ENCODE measurements at regions not wholly inside any gene's neighbourhood (a gene's known extent, or its start where the extent isn't known, plus 50 kb on each side); places are given as distances from the start of the nearest gene placed in this dataset.
"Not testable (repeated sequence)": the region's sequence is repeated elsewhere in the genome, so short reads cannot be mapped to it uniquely, and the experiment has no call there.

- FAIRE-seq (no peak), DNase-seq (ENCODE audit: low spot score) (no peak)
Observed at GRCh38 chr14:80298491-80299017, 87.2 kb upstream of the DIO2 start.

- no peak for FAIRE-seq
- DNase-seq (ENCODE audit: low spot score), result no peak
Observed at GRCh38 chr14:80291101-80291500, 79.8 kb upstream of the DIO2 start.

GRCh38 chr14:80286744-80287143 lies 75.4 kb upstream of the DIO2 start:
- DNase-seq (ENCODE audit: low spot score); FAIRE-seq: not testable (repeated sequence)

GRCh38 chr14:80278293-80279023 lies 67.2 kb upstream of the DIO2 start:
- FAIRE-seq (no peak), DNase-seq (ENCODE audit: low spot score) (no peak)

- no peak for FAIRE-seq
- no peak for DNase-seq (ENCODE audit: low spot score)
Observed at GRCh38 chr14:80275208-80275850, 64.0 kb upstream of the DIO2 start.

GRCh38 chr14:80274310-80274709 lies 63.0 kb upstream of the DIO2 start:
- not testable (repeated sequence) for FAIRE-seq; DNase-seq (ENCODE audit: low spot score)

- no peak for DNase-seq (ENCODE audit: low spot score)
- FAIRE-seq, result no peak
Observed at GRCh38 chr14:80271389-80271788, 60.1 kb upstream of the DIO2 start.

GRCh38 chr14:80269353-80269925 lies 58.1 kb upstream of the DIO2 start:
- FAIRE-seq (no peak), DNase-seq (ENCODE audit: low spot score) (no peak)

- no peak for FAIRE-seq
- DNase-seq (ENCODE audit: low spot score), result no peak
Observed at GRCh38 chr14:80266930-80267329, 55.6 kb upstream of the DIO2 start.

GRCh38 chr14:80264702-80265101 lies 53.4 kb upstream of the DIO2 start:
- DNase-seq (ENCODE audit: low spot score) (no peak), FAIRE-seq (no peak)

All from urothelium cell line (cell line).